Neural crest cell (in vitro differentiated cells): ENCODE measurements at regions not wholly inside any gene's neighbourhood (a gene's known extent, or its start where the extent isn't known, plus 50 kb on each side); places are given as distances from the start of the nearest gene placed in this dataset.

Source experiments
- DNase-seq: peaks from one replicate; pipeline ENCODE4 v3.0.0; 2021; ENCODE audit warnings: low read depth, mixed read lengths, low spot score
- H3K27ac Mint-ChIP-seq: one replicate; pipeline ENCODE4 v1.8.0; 2021; ENCODE audit warnings: mild to moderate bottlenecking, mixed read lengths; ENCODE audit not compliant: unreplicated experiment
- H3K27me3 Mint-ChIP-seq: 2 replicates; pipeline ENCODE4 v1.8.0; 2021; ENCODE audit warnings: low read depth, mild to moderate bottlenecking, mixed read lengths
- H3K36me3 Mint-ChIP-seq: 2 replicates; pipeline ENCODE4 v1.8.0; 2021; ENCODE audit warnings: low read depth, mild to moderate bottlenecking, mixed read lengths
- H3K4me1 Mint-ChIP-seq: 2 replicates; pipeline ENCODE4 v1.8.0; 2021; ENCODE audit warnings: mixed read lengths
- H3K4me3 Mint-ChIP-seq: one replicate; pipeline ENCODE4 v1.8.0; 2021; ENCODE audit warnings: mild to moderate bottlenecking, mixed read lengths
- H3K9me3 Mint-ChIP-seq: 2 replicates; pipeline ENCODE4 v1.8.0; 2021; ENCODE audit warnings: mixed read lengths
- CTCF ChIP-seq: fragments of 200-600 bp; sonication (generic); conservative IDR thresholded peaks from 2 replicates; pipeline ENCODE4 v1.5.0; 2021; ENCODE audit warnings: antibody characterized with exemption, mild to moderate bottlenecking

- no peaks in the 10 kb centered on the region for H3K4me1 Mint-ChIP-seq
- TF ChIP-seq CTCF: no peak
- no peaks in the 10 kb centered on the region for H3K27me3 Mint-ChIP-seq
- H3K27ac Mint-ChIP-seq: no peak overlapping the region
- H3K9me3 Mint-ChIP-seq: peaks cover 10% of the 10 kb centered on the region
- no peak overlapping the region for H3K4me3 Mint-ChIP-seq
- peaks cover 2% of the 10 kb centered on the region for H3K36me3 Mint-ChIP-seq
- no peak for DNase-seq
Measured at GRCh38 chr3:166499636-166500035, 662.4 kb upstream of the BCHE start.

DNA sequence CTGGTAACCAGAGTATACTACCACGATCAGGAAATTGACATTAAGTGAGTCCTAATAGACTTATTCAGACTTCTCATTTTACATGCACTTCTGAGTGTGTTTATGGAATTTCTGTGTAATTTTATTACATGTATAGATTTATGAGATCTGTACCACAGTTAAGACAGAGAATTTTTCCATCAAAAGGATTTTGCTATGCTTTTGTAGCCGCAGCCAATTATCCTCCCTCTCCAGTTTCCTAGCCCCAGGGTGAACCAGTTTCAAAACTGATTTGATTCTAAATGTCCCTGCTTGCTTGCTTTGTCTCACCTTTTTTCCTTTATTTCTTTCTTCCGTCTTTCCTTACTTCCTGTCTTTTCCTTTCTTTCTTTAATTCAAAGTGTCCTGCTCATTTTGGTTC, 661.2 kb upstream of the BCHE start:
- Mint-ChIP-seq H3K36me3 (no peaks in the 10 kb centered on the region), H3K27ac (no peak overlapping the region), H3K4me3 (no peak overlapping the region), H3K9me3 (peaks cover 8% of the 10 kb centered on the region), H3K27me3 (no peaks in the 10 kb centered on the region), H3K4me1 (no peaks in the 10 kb centered on the region)
- no peak for DNase-seq
- TF ChIP-seq CTCF: no peak

GRCh38 chr3:166489826-166490225, 652.6 kb upstream of the BCHE start:
- no peak for TF ChIP-seq CTCF
- Mint-ChIP-seq H3K27me3 (no peaks in the 10 kb centered on the region), H3K9me3 (no peaks in the 10 kb centered on the region), H3K36me3 (no peaks in the 10 kb centered on the region), H3K4me1 (no peaks in the 10 kb centered on the region), H3K4me3 (no peak overlapping the region), H3K27ac (no peak overlapping the region)
- DNase-seq: no peak

DNA sequence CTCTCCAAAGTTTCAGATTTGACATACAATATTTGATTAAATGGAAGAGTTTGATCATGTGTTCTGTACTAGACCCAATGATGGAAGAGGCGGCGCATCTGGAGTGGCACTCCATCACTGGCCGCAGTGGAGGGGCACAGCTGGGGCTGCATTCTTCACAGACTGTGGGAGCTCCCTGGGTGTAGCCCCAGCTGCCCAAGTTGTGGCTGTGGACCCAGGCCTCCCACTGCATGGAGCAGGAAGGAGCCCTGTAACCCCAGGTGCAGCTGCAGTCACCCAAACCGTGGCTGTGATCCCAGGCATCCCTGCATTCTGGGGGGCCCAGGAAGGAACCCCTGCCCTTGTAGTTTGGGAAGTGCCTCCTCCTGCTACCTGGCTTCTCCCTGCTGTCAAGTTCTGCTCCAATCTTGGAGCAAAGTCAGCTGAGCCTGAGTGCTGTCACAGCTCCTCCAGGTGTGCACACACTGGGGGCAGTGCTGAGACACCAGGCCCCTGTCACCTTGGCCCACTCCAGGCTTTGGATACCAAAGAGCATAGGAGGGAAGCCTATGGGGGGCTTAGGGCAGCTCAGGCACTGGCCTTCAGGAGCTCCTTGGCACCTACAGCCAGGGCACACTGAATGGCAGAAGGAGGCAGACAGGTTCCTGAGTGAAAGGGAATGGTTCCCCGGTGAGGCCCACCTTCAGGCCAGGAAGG, 651.9 kb upstream of the BCHE start:
- no peak for DNase-seq
- no peak overlapping the region for H3K4me3 Mint-ChIP-seq
- no peaks in the 10 kb centered on the region for H3K27me3 Mint-ChIP-seq
- no peaks in the 10 kb centered on the region for H3K9me3 Mint-ChIP-seq
- no peaks in the 10 kb centered on the region for H3K36me3 Mint-ChIP-seq
- H3K4me1 Mint-ChIP-seq: no peaks in the 10 kb centered on the region
- no peak for TF ChIP-seq CTCF
- no peak overlapping the region for H3K27ac Mint-ChIP-seq

DNA sequence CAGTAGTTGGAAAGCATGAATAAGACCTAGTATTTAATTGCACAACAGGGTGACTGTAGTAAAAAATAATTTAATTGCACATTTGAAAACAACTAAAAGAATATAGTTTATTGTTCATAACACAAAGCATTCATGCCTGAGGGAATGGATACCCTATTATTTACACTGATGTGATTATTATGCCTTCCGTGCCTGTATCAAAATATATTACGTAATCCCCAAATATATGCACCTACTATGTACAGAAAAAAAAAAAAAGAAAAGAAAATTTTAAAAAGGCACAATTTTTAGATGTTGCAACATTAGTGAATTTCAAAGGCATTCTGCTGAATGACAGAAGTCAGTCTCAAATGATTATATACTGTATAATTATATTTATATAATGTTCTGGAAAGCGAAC, 647.2 kb upstream of the BCHE start:
- Mint-ChIP-seq H3K27me3 (no peaks in the 10 kb centered on the region), H3K36me3 (no peaks in the 10 kb centered on the region), H3K4me3 (no peak overlapping the region), H3K27ac (no peak overlapping the region), H3K4me1 (no peaks in the 10 kb centered on the region), H3K9me3 (peaks cover 4% of the 10 kb centered on the region)
- no peak for TF ChIP-seq CTCF
- no peak for DNase-seq
